Neural progenitor cell (in vitro differentiated cells): ENCODE measurements at regions not wholly inside any gene's neighbourhood (a gene's known extent, or its start where the extent isn't known, plus 50 kb on each side); places are given as distances from the start of the nearest gene placed in this dataset.

Experiments
- EZH2 ChIP-seq: fragments of 200-600 bp; sonication (generic); IDR thresholded peaks from 2 replicates; pipeline ENCODE4 v1.6.1; 2017; ENCODE audit warnings: antibody characterized with exemption, mild to moderate bottlenecking, moderate library complexity
- TF ChIP-seq, protein P1 (sequence below): fragments of 200-600 bp; sonication (generic); IDR thresholded peaks from 2 replicates; pipeline ENCODE4 v1.5.1; 2017; ENCODE audit warnings: antibody characterized with exemption, mild to moderate bottlenecking

- TF ChIP-seq, protein P1, sequence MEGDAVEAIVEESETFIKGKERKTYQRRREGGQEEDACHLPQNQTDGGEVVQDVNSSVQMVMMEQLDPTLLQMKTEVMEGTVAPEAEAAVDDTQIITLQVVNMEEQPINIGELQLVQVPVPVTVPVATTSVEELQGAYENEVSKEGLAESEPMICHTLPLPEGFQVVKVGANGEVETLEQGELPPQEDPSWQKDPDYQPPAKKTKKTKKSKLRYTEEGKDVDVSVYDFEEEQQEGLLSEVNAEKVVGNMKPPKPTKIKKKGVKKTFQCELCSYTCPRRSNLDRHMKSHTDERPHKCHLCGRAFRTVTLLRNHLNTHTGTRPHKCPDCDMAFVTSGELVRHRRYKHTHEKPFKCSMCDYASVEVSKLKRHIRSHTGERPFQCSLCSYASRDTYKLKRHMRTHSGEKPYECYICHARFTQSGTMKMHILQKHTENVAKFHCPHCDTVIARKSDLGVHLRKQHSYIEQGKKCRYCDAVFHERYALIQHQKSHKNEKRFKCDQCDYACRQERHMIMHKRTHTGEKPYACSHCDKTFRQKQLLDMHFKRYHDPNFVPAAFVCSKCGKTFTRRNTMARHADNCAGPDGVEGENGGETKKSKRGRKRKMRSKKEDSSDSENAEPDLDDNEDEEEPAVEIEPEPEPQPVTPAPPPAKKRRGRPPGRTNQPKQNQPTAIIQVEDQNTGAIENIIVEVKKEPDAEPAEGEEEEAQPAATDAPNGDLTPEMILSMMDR: no peak
- no peak for TF ChIP-seq EZH2
Measured at GRCh38 chr15:62805502-62805901, 237.0 kb upstream of the TPM1 start.
